GM12878 (cell line): ENCODE measurements at regions not wholly inside any gene's neighbourhood (a gene's known extent, or its start where the extent isn't known, plus 50 kb on each side); places are given as distances from the start of the nearest gene placed in this dataset.

Experiments used
- ATAC-seq: fragments of 200-7000 bp; cut with Tn5 transposase; 3 replicates; pipeline ENCODE4 v1.9.1; 2020; ENCODE audit warnings: mild to moderate bottlenecking, moderate library complexity
- BruUV-seq: library from RNA; stranded (reverse); fragments of 400-500 nt; replicated peaks from 2 replicates; lab custom pipeline; 2021; lab: Mats Ljungman, UMichigan
- CTCF ChIA-PET: fragments of 300-600 bp; sonication (Branson Sonifier 250); formaldehyde crosslinking; extraction: SDS; loops from one replicate; lab custom pipeline; 2021; ENCODE audit warnings: inconsistent platforms; lab: Yijun Ruan, JAX
- POLR2A ChIA-PET: fragments of 350-600 bp; formaldehyde crosslinking; extraction: SDS; loops from one replicate; lab custom pipeline; 2021; ENCODE audit warnings: inconsistent platforms; lab: Charles Lee
- RAD21 ChIA-PET: fragments of 300-600 bp; sonication (Branson Sonifier 250); formaldehyde crosslinking; loops from one replicate; lab custom pipeline; 2023; ENCODE audit warnings: antibody characterized with exemption; ENCODE audit not compliant: unreplicated experiment; lab: Charles Lee
- SMC1A ChIA-PET: fragments of 300-600 bp; sonication (Branson Sonifier 250); formaldehyde crosslinking; loops from one replicate; lab custom pipeline; 2023; ENCODE audit not compliant: unreplicated experiment, uncharacterized antibody; lab: Charles Lee
- DNase-seq: peaks from one replicate; pipeline ENCODE4 v3.0.0-alpha.2; 2011; ENCODE audit warnings: low read depth, low spot score
- FAIRE-seq: peaks from 3 replicates; lab custom pipeline; 2011; peaks lifted over from hg19 to GRCh38; lab: Jason Lieb, UNC
- H2AFZ ChIP-seq: 2 replicates; pipeline ENCODE4 v1.6.0; 2011; ENCODE audit warnings: low read depth, low read length, control low read depth; ENCODE audit not compliant: control insufficient read depth
- H3K27ac ChIP-seq: 2 replicates; pipeline ENCODE4 v1.5.1; 2011; ENCODE audit warnings: control low read depth; ENCODE audit not compliant: control insufficient read depth, insufficient read depth
- H3K27me3 ChIP-seq, 2 experiments: replicated peaks in 1 of 2; 2 replicates each; pipeline versions ENCODE4 v1.6.0 to v1.6.1; 2011; ENCODE audit warnings: low read length in 1 of 2; ENCODE audit not compliant: control insufficient read depth in 2 of 2, insufficient read depth in 2 of 2
- H3K36me3 ChIP-seq, 2 experiments: 2 replicates each; pipeline ENCODE4 v1.5.1; 2011; ENCODE audit warnings: low read length in 1 of 2; ENCODE audit not compliant: control insufficient read depth in 2 of 2, insufficient read depth in 2 of 2
- H3K4me1 ChIP-seq: 2 replicates; pipeline ENCODE4 v1.6.1; 2011; ENCODE audit warnings: mild to moderate bottlenecking, low read length, moderate library complexity, mixed read lengths; ENCODE audit not compliant: control insufficient read depth, insufficient read depth
- H3K4me2 ChIP-seq: 2 replicates; pipeline ENCODE4 v1.6.0; 2011; ENCODE audit warnings: control low read depth; ENCODE audit not compliant: control insufficient read depth, insufficient read depth
- H3K4me3 ChIP-seq: fragments of 200-600 bp; sonication (generic); 2 replicates; pipeline ENCODE4 v1.5.1; 2016
- H3K79me2 ChIP-seq: 2 replicates; pipeline ENCODE4 v1.6.0; 2011; ENCODE audit warnings: low read length; ENCODE audit not compliant: control insufficient read depth, insufficient read depth
- H3K9ac ChIP-seq: 2 replicates; pipeline ENCODE4 v1.8.0; 2011; ENCODE audit warnings: low read length, control low read depth, mixed read lengths; ENCODE audit not compliant: control insufficient read depth, insufficient read depth
- H3K9me3 ChIP-seq: replicated peaks from 3 replicates; pipeline ENCODE4 v1.5.1; 2011; ENCODE audit warnings: mild to moderate bottlenecking, low read length; ENCODE audit not compliant: control insufficient read depth, insufficient read depth
- H4K20me1 ChIP-seq: 2 replicates; pipeline ENCODE4 v1.6.0; 2011; ENCODE audit not compliant: control insufficient read depth, insufficient read depth
- BHLHE40 ChIP-seq, 2 experiments: fragments of 450-650 bp in 1 of 2; IDR thresholded peaks; 2 replicates each; pipeline ENCODE4 v1.6.1; 2011 to 2017; ENCODE audit warnings: low read depth in 2 of 2, borderline replicate concordance in 1 of 2, improper control_type of control experiment in 1 of 2, low read length in 1 of 2, mild to moderate bottlenecking in 1 of 2
- CBFB ChIP-seq: IDR thresholded peaks from 2 replicates; pipeline ENCODE4 v1.6.1; 2016; ENCODE audit warnings: antibody characterized with exemption, low read depth
- EGR1 ChIP-seq, 2 experiments: IDR thresholded peaks; 1 replicate in 1 of 2; 2 replicates in 1 of 2; pipeline ENCODE4 v1.6.1; 2011 to 2012; ENCODE audit warnings: low read depth in 2 of 2, low read length in 2 of 2, borderline replicate concordance in 1 of 2, mild to moderate bottlenecking in 1 of 2, moderate library complexity in 1 of 2
- PAX8 ChIP-seq: fragments of 450-650 bp; IDR thresholded peaks from 2 replicates; pipeline ENCODE4 v1.6.1; 2017; ENCODE audit warnings: mild to moderate bottlenecking, moderate library complexity
- TAF1 ChIP-seq: IDR thresholded peaks from 2 replicates; pipeline ENCODE4 v1.6.1; 2011; ENCODE audit warnings: mild to moderate bottlenecking, low read depth, low read length, borderline replicate concordance
- ZNF207 ChIP-seq: fragments of 450-650 bp; IDR thresholded peaks from 2 replicates; pipeline ENCODE4 v1.6.1; 2014; ENCODE audit warnings: antibody characterized with exemption, mild to moderate bottlenecking, borderline replicate concordance
- ZNF24 ChIP-seq: fragments of 450-650 bp; IDR thresholded peaks from 2 replicates; pipeline ENCODE4 v1.6.1; 2017; ENCODE audit warnings: antibody characterized with exemption, mild to moderate bottlenecking
- ZNF622 ChIP-seq: fragments of 450-650 bp; IDR thresholded peaks from 2 replicates; pipeline ENCODE4 v1.6.1; 2017; ENCODE audit warnings: mild to moderate bottlenecking, inconsistent platforms
- WGBS: methylation state at CpG from one replicate; pipeline ENCODE4 v1.1.6; 2016; ENCODE audit warnings: low lambda C conversion rate; ENCODE audit not compliant: insufficient replicate concordance, insufficient coverage; ENCODE audit errors: missing lambda C conversion rate; 5-methylcytosine and 5-hydroxymethylcytosine counted together
- in situ Hi-C: fragments of 300-500 bp; cut with MboI; formaldehyde crosslinking; loops from 9 replicates; pipeline ENCODE4 v1.14.3; 2018; ENCODE audit warnings: mixed read lengths
- intact Hi-C: fragments of 100-400 bp; cut with micrococcal nuclease; formaldehyde crosslinking; loops from one replicate; pipeline ENCODE4 v1.14.2; 2022; ENCODE audit not compliant: unreplicated experiment
- TF ChIP-seq, protein P1 (sequence below), 3 experiments: IDR thresholded peaks in 2 of 3; conservative IDR thresholded peaks in 1 of 3; 2 replicates each; pipeline ENCODE4 v1.5.1; 2011; ENCODE audit warnings: low read depth in 3 of 3, low read length in 3 of 3, mild to moderate bottlenecking in 3 of 3, control low read depth in 2 of 3, moderate library complexity in 2 of 3, inconsistent platforms in 1 of 3, mixed read lengths in 1 of 3; ENCODE audit not compliant: control insufficient read depth in 2 of 3, insufficient read depth in 1 of 3; ENCODE audit errors: extremely low read depth in 1 of 3
- TF ChIP-seq, protein P2 (sequence below): fragments of 450-650 bp; IDR thresholded peaks from 2 replicates; pipeline ENCODE4 v1.6.1; 2014; ENCODE audit warnings: mild to moderate bottlenecking

DNA sequence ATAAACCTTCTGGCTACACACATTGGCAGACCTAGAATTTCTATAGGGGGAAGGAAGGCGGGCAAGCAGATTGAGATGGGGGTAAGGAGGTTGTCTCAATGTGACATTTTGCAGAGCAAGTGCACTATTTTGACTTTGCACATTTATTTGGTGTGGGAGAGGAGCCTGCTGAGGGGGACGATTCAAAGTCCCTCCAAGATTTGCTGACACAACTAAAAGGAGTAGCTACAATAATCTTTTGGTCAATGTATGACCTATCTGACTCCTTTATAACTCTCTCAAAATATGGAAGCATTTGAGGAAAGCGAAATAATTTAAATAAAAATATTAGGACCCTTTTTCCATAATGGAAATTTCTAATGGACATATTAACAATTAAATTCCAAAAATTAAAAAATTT lies 274.9 kb upstream of the PPARGC1A start:
- Histone ChIP-seq H3K4me1 (no peaks in the 10 kb centered on the region), H3K4me2 (no peak overlapping the region), H4K20me1 (no peaks in the 10 kb centered on the region), H3K9ac (no peak overlapping the region), H3K27ac (no peak overlapping the region), H3K36me3 (no peaks in the 10 kb centered on the region), H3K79me2 (no peaks in the 10 kb centered on the region), H3K4me3 (no peak overlapping the region), H3K9me3 (no peaks in the 10 kb centered on the region), H3K27me3 (no peaks in the 10 kb centered on the region), H2AFZ (no peak overlapping the region)
- ChIA-PET RAD21 (no interaction called here), SMC1A (interaction anchor here (0.8 kb wide), 1 partner anchor 98 kb away, joined by 3 read pairs; no protein-coding TSS in a partner anchor), POLR2A (no interaction called here), CTCF (no interaction called here)
- TF ChIP-seq TAF1 = no peak
- TF ChIP-seq CBFB = no peak
- no peak for TF ChIP-seq BHLHE40 (IDR thresholded peaks at IDR 0.05; ENCODE audit: borderline replicate concordance in 1 of 2, low read depth in 2 of 2, low read length in 1 of 2)
- TF ChIP-seq EGR1 (IDR thresholded peaks at IDR 0.05; ENCODE audit: borderline replicate concordance in 1 of 2, low read depth in 2 of 2, low read length in 2 of 2) = no peak
- no peak for TF ChIP-seq ZNF24
- no peak for TF ChIP-seq ZNF207
- TF ChIP-seq, protein P1, sequence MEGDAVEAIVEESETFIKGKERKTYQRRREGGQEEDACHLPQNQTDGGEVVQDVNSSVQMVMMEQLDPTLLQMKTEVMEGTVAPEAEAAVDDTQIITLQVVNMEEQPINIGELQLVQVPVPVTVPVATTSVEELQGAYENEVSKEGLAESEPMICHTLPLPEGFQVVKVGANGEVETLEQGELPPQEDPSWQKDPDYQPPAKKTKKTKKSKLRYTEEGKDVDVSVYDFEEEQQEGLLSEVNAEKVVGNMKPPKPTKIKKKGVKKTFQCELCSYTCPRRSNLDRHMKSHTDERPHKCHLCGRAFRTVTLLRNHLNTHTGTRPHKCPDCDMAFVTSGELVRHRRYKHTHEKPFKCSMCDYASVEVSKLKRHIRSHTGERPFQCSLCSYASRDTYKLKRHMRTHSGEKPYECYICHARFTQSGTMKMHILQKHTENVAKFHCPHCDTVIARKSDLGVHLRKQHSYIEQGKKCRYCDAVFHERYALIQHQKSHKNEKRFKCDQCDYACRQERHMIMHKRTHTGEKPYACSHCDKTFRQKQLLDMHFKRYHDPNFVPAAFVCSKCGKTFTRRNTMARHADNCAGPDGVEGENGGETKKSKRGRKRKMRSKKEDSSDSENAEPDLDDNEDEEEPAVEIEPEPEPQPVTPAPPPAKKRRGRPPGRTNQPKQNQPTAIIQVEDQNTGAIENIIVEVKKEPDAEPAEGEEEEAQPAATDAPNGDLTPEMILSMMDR (IDR thresholded peaks at IDR 0.05 in 2 of 3, conservative IDR thresholded peaks at IDR 0.05 in 1 of 3; ENCODE audit: control insufficient read depth in 2 of 3, extremely low read depth in 1 of 3, insufficient read depth in 1 of 3, low read depth in 3 of 3, low read length in 3 of 3) = no peak
- TF ChIP-seq, protein P2, sequence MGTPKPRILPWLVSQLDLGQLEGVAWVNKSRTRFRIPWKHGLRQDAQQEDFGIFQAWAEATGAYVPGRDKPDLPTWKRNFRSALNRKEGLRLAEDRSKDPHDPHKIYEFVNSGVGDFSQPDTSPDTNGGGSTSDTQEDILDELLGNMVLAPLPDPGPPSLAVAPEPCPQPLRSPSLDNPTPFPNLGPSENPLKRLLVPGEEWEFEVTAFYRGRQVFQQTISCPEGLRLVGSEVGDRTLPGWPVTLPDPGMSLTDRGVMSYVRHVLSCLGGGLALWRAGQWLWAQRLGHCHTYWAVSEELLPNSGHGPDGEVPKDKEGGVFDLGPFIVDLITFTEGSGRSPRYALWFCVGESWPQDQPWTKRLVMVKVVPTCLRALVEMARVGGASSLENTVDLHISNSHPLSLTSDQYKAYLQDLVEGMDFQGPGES = no peak
- TF ChIP-seq ZNF622 = no peak
- TF ChIP-seq PAX8 = no peak
- 0% methylated on average over 3 of the region's 3 CpGs for WGBS
- in situ Hi-C loops = no loop called here
- ATAC-seq (no peak), DNase-seq (no peak), FAIRE-seq (no peak)
- BruUV-seq = no TSS peak
- intact Hi-C loops = no loop called here
